HEK293 (cell line): ENCODE measurements at regions not wholly inside any gene's neighbourhood (a gene's known extent, or its start where the extent isn't known, plus 50 kb on each side); places are given as distances from the start of the nearest gene placed in this dataset.

Experiments
- BCL11B ChIP-seq: fragments of 450-650 bp; formaldehyde crosslinking; IDR thresholded peaks from 2 replicates; pipeline ENCODE4 v1.5.1; 2016; ENCODE audit warnings: low read depth, missing biosample characterization, missing genetic modification characterization
- BCL6B ChIP-seq: fragments of 450-650 bp; formaldehyde crosslinking; IDR thresholded peaks from 2 replicates; pipeline ENCODE4 v1.5.1; 2017; ENCODE audit warnings: missing biosample characterization, missing genetic modification characterization
- EGR2 ChIP-seq: fragments of 450-650 bp; formaldehyde crosslinking; IDR thresholded peaks from 2 replicates; pipeline ENCODE4 v1.5.1; 2016; ENCODE audit warnings: low read depth, missing biosample characterization, missing genetic modification characterization
- GLIS1 ChIP-seq: fragments of 450-650 bp; formaldehyde crosslinking; IDR thresholded peaks from 2 replicates; pipeline ENCODE4 v1.5.1; 2016; ENCODE audit warnings: missing biosample characterization, missing genetic modification characterization
- GLIS2 ChIP-seq: fragments of 450-650 bp; formaldehyde crosslinking; IDR thresholded peaks from 2 replicates; pipeline ENCODE4 v1.5.1; 2016; ENCODE audit warnings: missing biosample characterization, missing genetic modification characterization
- IKZF3 ChIP-seq: fragments of 450-650 bp; IDR thresholded peaks from 2 replicates; pipeline ENCODE4 v1.5.0; 2018; ENCODE audit warnings: missing biosample characterization, mild to moderate bottlenecking, missing genetic modification characterization, moderate library complexity
- INSM2 ChIP-seq: fragments of 450-650 bp; formaldehyde crosslinking; IDR thresholded peaks from 2 replicates; pipeline ENCODE4 v1.5.1; 2016; ENCODE audit warnings: missing biosample characterization, missing genetic modification characterization
- KLF10 ChIP-seq: fragments of 450-650 bp; IDR thresholded peaks from 2 replicates; pipeline ENCODE4 v1.5.1; 2018; ENCODE audit warnings: missing biosample characterization, mild to moderate bottlenecking, missing genetic modification characterization
- KLF16 ChIP-seq: fragments of 450-650 bp; formaldehyde crosslinking; IDR thresholded peaks from 2 replicates; pipeline ENCODE4 v1.5.1; 2017; ENCODE audit warnings: missing biosample characterization, missing genetic modification characterization
- OSR2 ChIP-seq: fragments of 450-650 bp; formaldehyde crosslinking; IDR thresholded peaks from 2 replicates; pipeline ENCODE4 v1.5.1; 2016; ENCODE audit warnings: missing biosample characterization, missing genetic modification characterization
- PATZ1 ChIP-seq: fragments of 450-650 bp; formaldehyde crosslinking; IDR thresholded peaks from 2 replicates; pipeline ENCODE4 v1.5.1; 2016; ENCODE audit warnings: missing biosample characterization, missing genetic modification characterization
- SCRT1 ChIP-seq: fragments of 450-650 bp; formaldehyde crosslinking; IDR thresholded peaks from 2 replicates; pipeline ENCODE4 v1.5.1; 2016; ENCODE audit warnings: missing biosample characterization, missing genetic modification characterization, borderline replicate concordance
- WT1 ChIP-seq: fragments of 450-650 bp; formaldehyde crosslinking; IDR thresholded peaks from 2 replicates; pipeline ENCODE4 v1.5.1; 2016; ENCODE audit warnings: missing biosample characterization, missing genetic modification characterization
- ZBTB10 ChIP-seq: fragments of 450-650 bp; formaldehyde crosslinking; IDR thresholded peaks from 2 replicates; pipeline ENCODE4 v1.5.1; 2016; ENCODE audit warnings: missing biosample characterization, missing genetic modification characterization
- ZEB2 ChIP-seq: fragments of 450-650 bp; formaldehyde crosslinking; IDR thresholded peaks from 2 replicates; pipeline ENCODE4 v1.5.1; 2016; ENCODE audit warnings: missing biosample characterization, missing genetic modification characterization
- ZNF10 ChIP-seq: fragments of 450-650 bp; formaldehyde crosslinking; IDR thresholded peaks from 2 replicates; pipeline ENCODE4 v1.5.1; 2017; ENCODE audit warnings: missing biosample characterization, missing genetic modification characterization
- ZNF146 ChIP-seq: fragments of 450-650 bp; formaldehyde crosslinking; IDR thresholded peaks from 2 replicates; pipeline ENCODE4 v1.5.1; 2016; ENCODE audit warnings: missing biosample characterization, missing genetic modification characterization
- ZNF18 ChIP-seq: fragments of 450-650 bp; formaldehyde crosslinking; IDR thresholded peaks from 2 replicates; pipeline ENCODE4 v1.5.1; 2016; ENCODE audit warnings: missing biosample characterization, missing genetic modification characterization
- ZNF19 ChIP-seq: fragments of 450-650 bp; formaldehyde crosslinking; IDR thresholded peaks from 2 replicates; pipeline ENCODE4; 2016; ENCODE audit warnings: missing biosample characterization, missing genetic modification characterization, low read depth
- ZNF24 ChIP-seq: fragments of 450-650 bp; formaldehyde crosslinking; IDR thresholded peaks from 2 replicates; pipeline ENCODE4 v1.5.1; 2016; ENCODE audit warnings: missing biosample characterization, missing genetic modification characterization
- ZNF398 ChIP-seq: fragments of 450-650 bp; formaldehyde crosslinking; IDR thresholded peaks from 2 replicates; pipeline ENCODE4 v1.5.1; 2017; ENCODE audit warnings: missing biosample characterization, missing genetic modification characterization
- ZNF423 ChIP-seq: fragments of 450-650 bp; formaldehyde crosslinking; IDR thresholded peaks from 2 replicates; pipeline ENCODE4 v1.5.1; 2016; ENCODE audit warnings: missing biosample characterization, missing genetic modification characterization
- ZNF48 ChIP-seq: fragments of 450-650 bp; formaldehyde crosslinking; IDR thresholded peaks from 2 replicates; pipeline ENCODE4 v1.5.1; 2016; ENCODE audit warnings: missing biosample characterization, missing genetic modification characterization
- ZNF510 ChIP-seq: fragments of 450-650 bp; formaldehyde crosslinking; IDR thresholded peaks from 2 replicates; pipeline ENCODE4 v1.5.1; 2018; ENCODE audit warnings: mild to moderate bottlenecking, missing genetic modification characterization, missing biosample characterization; ENCODE audit not compliant: insufficient replicate concordance
- ZNF600 ChIP-seq: fragments of 450-650 bp; formaldehyde crosslinking; IDR thresholded peaks from 2 replicates; pipeline ENCODE4 v1.5.1; 2016; ENCODE audit warnings: missing biosample characterization, missing genetic modification characterization
- ZNF623 ChIP-seq: fragments of 450-650 bp; formaldehyde crosslinking; IDR thresholded peaks from 2 replicates; pipeline ENCODE4 v1.5.1; 2016; ENCODE audit warnings: missing biosample characterization, missing genetic modification characterization
- ZNF660 ChIP-seq: fragments of 450-650 bp; IDR thresholded peaks from 2 replicates; pipeline ENCODE4 v1.5.1; 2018; ENCODE audit warnings: missing biosample characterization, mild to moderate bottlenecking, missing genetic modification characterization
- ZNF670 ChIP-seq: fragments of 450-650 bp; formaldehyde crosslinking; IDR thresholded peaks from 2 replicates; pipeline ENCODE4 v1.5.1; 2016; ENCODE audit warnings: missing biosample characterization, missing genetic modification characterization, low read depth
- ZNF843 ChIP-seq: fragments of 450-650 bp; formaldehyde crosslinking; IDR thresholded peaks from 2 replicates; pipeline ENCODE4 v1.5.1; 2016; ENCODE audit warnings: missing biosample characterization, missing genetic modification characterization

- TF ChIP-seq ZNF18 (tag by site-specific recombination) (peak; percentile 6; the same call in 1 of the 2 replicates), BCL11B (tag by site-specific recombination) (peak; percentile 81; the same call in 1 of the 2 replicates), INSM2 (tag by site-specific recombination) (peak; percentile 89), WT1 (tag by site-specific recombination) (peak; percentile 93), ZNF623 (no peak), KLF10 (peak; percentile 97), SCRT1 (tag by site-specific recombination) (no peak), ZNF24 (peak; percentile 64; the same call in 1 of the 2 replicates), ZNF48 (tag by site-specific recombination) (no peak), ZNF398 (tag by site-specific recombination) (peak; percentile 50; the same call in 1 of the 2 replicates), ZEB2 (tag by site-specific recombination) (peak; percentile 91; the same call in 1 of the 2 replicates), ZNF660 (peak; percentile 83), ZNF600 (tag by site-specific recombination) (peak; percentile 24; the same call in 1 of the 2 replicates), GLIS1 (tag by site-specific recombination) (peak; percentile 91), ZNF843 (tag by site-specific recombination) (peak; percentile 92), ZNF146 (no peak), PATZ1 (tag by site-specific recombination) (peak; percentile 93), ZNF510 (no peak), ZNF423 (tag by site-specific recombination) (peak; percentile 25; the same call in 1 of the 2 replicates), BCL6B (no peak), ZNF19 (tag by site-specific recombination) (no peak), GLIS2 (tag by site-specific recombination) (peak; percentile 29), EGR2 (no peak), ZNF10 (tag by site-specific recombination) (peak; percentile 47; the same call in 1 of the 2 replicates), ZNF670 (tag by site-specific recombination) (no peak), ZBTB10 (tag by site-specific recombination) (peak; percentile 23; the same call in 1 of the 2 replicates), KLF16 (0 out of 2 replicates have a peak, but pooled peaks have one; percentile 14), IKZF3 (tag by site-specific recombination) (peak; percentile 92), OSR2 (tag by site-specific recombination) (peak; percentile 84)
Measured at GRCh38 chr7:25857376-25858067, 294.5 kb upstream of the NFE2L3 start (continued).
